Amniotic epithelial cell (primary cell): ENCODE measurements at regions not wholly inside any gene's neighbourhood (a gene's known extent, or its start where the extent isn't known, plus 50 kb on each side); places are given as distances from the start of the nearest gene placed in this dataset.
"Not testable (repeated sequence)": the region's sequence is repeated elsewhere in the genome, so short reads cannot be mapped to it uniquely, and the experiment has no call there.

Source experiments
- DNase-seq: peaks from one replicate; pipeline ENCODE4 v3.0.0-alpha.2; 2010; ENCODE audit warnings: low read depth

DNA sequence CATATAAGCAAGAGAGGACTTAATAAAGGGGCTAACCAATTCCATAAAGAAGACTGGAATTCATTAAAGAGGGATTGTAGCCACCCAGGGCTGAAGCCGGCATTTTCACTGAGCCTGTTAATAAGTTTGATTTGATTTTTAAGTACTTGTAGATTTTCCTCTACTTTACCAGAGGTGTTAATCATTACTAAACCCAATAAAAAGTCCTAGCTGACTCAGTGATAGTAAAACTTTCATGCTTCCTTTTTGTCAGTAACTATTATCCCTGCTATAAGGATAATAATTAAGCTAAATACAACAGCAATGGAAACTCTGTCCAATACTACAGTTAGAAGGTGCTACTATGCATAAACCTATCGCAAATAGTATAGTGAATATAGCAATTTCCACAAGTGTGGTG, 260.2 kb downstream of the CEMIP2 start:
- not testable (repeated sequence) for DNase-seq

DNA sequence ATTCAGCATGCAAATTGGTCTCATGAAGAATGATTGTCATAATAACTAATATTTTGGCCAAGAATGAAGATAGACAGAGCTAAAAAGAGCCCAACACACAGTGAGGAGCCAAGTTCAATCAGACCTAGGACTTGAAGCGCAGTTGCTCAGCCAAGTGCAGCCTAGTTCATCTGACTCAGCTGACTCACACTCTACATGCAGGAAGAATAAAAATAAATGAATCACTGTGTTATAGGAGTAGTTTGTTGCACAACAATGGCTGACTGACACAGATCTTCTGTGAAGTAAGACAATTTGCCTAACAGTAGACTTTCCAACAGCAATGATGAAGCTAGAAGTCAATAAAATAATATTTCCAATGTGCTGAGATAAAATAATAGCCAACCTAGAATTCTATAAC, 261.5 kb downstream of the CEMIP2 start:
- DNase-seq, result peak; percentile 80

DNA sequence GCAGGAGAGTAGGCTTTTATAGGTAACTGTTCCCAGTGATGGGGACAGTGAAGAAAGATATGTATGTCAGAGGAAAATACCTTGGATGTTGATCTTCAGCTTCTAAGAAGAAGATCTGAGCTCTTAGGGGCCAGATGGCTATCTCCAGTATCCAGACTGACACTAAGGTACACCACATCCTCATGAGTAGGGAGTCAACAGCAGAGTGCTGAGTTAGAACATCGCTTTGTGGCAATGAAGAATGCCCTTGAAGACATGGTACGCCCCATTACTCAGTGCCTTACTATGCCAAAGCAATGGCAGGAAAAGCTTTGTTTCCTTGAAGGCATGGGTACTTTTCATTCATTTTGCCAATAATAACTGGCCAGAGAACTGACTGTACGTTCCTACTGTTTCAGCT, 263.7 kb downstream of the CEMIP2 start:
- DNase-seq, result no peak

DNA sequence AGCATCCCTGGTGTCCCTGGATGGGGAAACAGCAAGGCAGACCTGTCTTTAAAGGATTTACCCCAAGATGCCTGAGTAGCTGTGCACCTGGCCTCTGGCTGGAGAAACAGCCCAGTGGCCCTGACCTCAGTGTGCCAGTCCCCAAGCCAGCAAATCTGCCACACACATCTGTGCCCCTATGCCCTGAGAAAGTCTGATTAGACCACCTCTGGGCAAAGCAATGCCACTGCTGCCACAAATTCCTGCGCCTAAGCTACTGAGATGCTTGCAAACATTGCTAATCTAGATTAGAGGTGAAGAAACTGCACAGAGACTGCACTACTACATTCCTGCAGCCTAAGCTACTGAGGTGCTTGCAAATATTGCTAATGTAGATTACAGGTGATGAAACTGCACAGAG, 269.6 kb downstream of the CEMIP2 start:
- no peak for DNase-seq

DNA sequence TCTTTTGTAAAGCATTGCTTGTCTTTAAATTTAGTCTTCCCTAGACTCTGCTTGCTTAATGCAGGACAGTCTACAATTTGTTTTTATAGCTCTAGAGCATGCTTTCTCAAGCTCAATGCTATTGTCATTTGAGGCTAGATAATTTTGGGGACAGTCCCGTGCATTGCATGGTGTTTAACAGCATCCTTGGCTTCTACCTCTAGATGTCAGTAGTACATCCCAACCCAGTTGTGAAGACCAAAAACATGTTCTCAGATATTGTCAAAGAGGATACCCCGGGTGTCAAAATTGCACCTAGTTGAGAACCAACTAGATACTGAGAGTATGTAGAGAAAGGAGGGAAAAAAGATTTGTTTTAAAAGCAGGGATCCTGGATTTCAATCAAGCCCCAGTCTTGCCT, 277.5 kb downstream of the CEMIP2 start:
- no peak for DNase-seq

DNA sequence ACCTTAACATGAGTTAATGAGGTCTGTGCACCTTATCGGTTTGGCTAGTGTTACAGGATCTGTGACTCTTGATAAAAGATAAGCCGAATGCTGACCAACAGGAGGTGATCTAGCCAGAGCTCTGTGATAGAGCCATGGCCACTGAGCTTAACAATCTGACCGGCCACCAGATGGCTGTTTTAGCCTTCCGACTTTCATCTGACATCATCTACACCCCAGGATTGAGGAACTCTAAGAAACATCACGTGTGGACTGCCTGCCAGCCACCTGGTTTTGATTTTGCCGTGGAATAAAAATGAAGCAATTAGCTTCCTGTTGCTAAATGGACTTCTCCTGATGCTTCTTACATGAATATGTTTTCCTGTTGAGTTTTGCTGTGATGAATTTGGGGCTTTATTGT, 281.3 kb downstream of the CEMIP2 start:
- peak; percentile 1 for DNase-seq

DNA sequence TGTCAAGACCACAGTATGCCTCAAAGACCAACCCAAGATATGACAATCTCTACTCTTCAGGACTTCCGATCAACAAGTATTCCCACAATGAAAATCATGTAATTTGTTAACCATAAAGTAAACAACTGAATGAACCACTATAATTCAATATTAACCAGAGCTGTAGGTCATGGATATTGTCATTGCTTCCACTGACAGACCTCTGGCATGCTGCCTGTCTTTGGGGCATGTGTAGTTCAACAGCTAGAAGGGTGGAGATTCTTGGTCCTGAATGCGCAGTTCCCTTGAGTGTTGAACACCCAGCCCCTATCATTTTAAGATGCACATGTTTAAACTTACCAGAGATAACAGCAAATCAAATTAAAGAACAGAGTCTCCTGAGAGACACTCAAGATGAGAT, 283.0 kb downstream of the CEMIP2 start:
- no peak for DNase-seq

DNA sequence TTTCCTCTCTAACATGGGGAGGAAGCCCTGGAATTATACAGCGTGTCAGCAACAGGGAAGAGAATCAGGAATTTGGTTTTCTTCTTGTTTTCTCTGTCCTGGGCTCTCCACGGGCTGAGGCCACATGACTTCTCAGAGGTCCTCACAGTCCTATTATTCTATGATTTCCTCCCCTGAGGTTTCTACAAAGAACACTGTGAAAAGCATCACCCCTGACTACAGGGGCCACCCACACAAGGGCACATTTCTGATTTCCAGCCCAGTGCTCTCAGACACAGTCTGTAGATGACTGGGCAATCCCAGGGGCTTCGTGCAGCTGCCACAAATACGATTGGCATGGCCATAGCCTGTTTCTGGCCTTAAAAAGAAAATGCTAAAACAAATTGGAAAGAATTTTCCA, 284.9 kb downstream of the CEMIP2 start:
- no peak for DNase-seq

DNA sequence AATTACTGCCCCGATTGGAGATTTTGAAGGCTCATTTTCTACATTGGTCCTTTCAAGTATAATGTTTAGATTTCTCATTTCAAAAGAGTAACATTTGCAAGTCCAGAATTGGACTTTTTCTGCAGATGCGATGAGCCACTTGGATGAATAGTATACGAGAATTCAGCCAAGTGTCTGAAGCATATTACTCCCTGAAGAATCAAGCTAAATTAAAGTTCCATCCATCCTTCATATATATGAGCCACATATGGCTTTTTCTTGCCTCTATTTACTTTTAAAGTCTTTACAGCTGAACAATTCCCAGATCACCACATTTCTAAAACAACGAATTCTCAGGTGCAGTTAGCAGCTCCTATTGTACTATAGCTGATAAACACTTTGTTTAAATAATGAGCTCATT, 288.7 kb downstream of the CEMIP2 start:
- DNase-seq, result no peak

DNA sequence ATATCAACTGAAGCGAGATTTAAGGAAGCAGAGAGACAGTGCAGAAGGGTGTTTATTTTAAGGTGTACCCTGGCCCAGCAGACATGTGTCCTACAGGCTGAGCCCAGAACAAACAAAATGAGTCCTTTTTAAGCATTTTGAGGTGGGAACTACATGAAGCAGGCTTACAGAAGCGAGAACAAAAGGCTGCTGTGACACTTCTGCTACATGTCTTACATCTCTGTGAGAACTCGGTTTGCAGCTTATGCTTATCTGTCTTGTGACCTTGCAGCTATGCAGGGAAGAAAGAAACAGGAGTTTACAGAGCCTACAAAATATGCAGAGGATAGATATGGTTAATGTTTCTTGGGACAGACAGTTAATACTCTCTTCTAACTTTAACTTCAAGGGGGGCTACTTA, 295.9 kb downstream of the CEMIP2 start:
- DNase-seq, result no peak

DNA sequence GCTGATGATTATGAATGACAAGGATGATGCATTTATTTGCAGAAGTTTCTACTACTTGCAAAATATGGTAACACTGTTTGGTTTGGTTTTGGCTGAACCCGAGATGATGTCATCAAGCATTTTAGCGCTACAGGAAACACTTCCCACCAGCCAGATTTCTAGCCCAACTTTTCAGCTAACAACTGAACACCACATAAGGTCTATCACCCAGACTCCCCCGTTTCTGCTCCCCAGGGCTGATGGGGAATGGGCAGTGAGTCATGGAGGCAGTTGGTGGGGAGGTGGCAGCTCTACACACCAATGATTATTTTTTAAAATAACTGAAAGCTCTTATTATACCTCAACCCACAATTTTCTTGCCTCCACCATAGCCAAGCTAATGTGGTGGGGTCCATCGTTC, 302.9 kb downstream of the CEMIP2 start:
- DNase-seq, result no peak

DNA sequence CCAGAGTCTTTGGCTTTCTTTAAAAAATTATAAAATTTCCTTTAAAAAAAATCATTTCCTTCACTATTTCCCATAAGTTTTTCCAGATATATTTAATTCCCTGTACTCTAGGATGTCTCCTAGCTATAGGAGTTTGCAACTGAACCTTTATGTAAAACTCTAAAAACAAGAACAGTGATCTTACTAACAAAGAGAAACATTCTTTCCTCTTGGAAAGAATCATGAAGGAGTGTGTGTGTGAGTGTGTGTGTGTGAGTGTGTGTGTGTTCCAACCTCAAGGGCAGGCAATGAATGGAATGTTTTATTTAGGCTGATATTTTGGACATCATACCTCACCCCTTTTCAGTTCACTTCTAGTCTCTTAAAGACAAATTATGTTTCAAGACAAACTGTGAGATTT, 309.2 kb downstream of the CEMIP2 start:
- no peak for DNase-seq

DNA sequence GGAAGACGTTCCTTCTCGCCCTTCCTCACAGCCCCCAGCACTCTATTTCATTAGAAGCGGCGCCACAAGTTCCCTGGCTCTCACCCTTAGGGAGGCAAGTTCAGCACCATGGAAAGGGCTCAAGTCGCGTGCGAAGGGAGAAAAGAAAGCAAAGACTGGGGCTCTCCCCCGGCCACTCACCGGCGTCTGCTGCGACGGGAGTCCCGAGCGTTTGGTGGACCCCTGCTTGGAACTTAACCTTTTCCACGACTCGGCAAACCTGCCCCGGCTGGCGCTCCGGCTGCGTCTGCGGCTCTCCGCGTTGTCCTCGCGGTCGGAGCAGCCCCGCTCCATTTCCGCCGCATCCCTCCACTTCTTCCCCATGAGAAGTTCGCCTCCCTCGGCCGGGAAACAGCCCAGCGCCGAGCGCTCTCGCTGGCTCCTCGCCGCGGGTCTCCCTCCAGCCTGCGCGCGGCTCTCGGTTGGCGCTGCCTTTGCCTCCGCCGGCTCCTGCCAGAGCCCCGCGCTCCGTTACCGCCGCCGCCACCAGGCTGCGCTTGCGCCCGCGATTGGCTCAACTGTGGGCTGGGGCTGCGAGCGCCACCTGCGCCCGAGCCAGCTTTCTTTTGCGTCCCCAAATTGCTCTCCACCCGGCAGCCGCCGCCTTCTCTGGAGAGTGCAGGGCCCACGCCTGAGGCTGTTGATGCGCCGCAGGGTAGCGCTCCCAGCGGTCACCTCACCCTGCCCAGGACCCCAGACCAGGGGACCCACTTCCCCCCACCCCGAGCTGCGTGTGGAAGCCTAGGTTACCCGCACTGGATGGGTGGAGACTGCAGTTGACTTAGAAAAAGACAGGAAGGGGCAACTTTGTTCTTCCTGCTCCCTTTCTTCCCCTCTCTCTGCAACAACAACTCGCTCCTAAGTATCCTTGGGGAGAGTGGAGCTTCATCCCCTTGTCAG, 321.6 kb downstream of the CEMIP2 start:
- peak; percentile 54 for DNase-seq

DNA sequence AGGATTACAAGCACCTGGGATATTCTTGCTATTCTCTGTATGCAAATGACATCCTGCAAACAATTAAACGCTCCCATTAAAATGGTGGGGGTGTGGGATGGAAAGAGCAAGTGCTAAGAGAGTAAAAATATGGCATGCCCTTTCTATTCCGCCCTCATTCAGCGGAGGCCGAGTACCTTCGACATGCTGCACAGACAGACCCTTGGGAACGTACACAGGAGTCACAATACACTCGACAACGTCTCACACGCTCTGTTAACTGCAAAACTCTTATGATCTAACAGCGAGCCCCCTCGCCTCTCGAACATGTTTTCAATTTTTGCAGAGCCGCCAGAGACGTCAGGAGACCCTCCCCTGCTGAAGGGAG, 322.2 kb downstream of the CEMIP2 start:
- no peak for DNase-seq

DNA sequence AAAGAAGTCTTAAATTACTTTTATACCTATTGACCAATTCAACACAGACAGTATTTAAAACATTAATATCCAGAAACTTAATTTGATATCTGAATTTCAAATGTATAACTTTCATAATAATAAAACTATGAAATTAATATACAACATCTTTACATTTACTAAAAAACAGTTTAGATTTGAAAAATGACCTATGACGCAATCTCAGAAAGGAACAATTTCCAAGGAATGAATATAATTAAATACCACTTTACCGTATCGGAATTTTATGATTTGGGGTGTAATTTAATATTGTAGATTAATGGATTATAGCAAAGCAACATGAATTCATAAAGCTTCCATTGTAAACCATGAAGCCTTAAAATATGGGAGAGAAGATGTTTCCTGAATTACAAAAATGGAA, 321.5 kb upstream of the TRPM3 start:
- no peak for DNase-seq

DNA sequence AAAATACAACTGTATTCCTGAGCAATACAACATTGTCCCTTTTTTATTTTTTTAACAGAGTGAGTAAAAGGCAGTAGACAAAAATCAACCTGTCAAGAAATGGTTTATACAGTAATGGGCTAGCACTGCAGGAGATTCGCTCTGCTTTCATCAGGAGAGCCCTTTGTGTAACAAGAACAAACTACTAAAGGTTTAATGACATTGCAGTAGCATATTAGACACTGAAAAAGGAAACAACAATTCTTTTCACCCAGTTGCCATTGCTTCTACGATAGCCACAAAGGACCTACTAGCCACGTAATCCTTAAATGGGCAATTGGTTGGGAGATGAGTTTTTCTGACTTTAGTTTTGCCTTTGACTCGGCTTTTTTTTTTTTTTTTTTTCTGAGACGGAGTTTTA, 319.8 kb upstream of the TRPM3 start:
- no peak for DNase-seq

DNA sequence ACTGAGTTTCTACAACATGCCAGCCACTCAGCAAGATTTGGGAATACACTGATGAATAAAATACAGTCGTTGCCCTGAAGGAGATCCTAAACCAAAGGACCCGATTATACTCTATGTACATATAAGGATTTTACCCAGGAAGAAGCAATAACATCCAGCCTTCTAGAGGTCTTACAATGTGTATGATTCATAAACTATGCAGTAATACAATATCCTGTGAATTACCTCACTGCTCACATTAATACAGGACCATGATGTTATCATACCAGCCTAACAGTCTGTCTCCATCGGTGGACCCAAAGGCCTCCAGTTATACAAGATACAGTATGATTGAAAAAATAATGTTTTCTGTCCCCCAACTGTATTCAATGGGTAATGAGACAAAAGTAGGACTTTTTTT, 310.5 kb upstream of the TRPM3 start:
- no peak for DNase-seq

DNA sequence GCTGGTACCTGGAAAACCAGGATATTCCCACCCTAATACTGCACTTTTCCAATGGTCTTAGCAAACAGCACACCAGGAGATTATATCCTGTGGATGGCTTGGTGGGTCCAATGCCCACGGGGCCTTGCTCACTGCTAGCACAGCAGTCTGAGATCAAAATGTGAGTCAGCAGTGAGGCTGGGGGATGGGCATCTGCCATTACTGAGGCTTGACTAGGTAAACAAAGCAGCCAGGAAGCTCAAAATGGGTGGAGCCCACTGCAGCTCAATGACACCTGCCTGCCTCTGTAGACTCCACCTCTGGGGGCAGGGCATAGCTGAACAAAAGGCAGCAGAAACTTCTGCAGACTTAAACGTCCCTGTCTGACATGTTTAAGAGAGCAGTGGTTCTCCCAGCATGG, 285.9 kb upstream of the TRPM3 start:
- DNase-seq, result not testable (repeated sequence)

DNA sequence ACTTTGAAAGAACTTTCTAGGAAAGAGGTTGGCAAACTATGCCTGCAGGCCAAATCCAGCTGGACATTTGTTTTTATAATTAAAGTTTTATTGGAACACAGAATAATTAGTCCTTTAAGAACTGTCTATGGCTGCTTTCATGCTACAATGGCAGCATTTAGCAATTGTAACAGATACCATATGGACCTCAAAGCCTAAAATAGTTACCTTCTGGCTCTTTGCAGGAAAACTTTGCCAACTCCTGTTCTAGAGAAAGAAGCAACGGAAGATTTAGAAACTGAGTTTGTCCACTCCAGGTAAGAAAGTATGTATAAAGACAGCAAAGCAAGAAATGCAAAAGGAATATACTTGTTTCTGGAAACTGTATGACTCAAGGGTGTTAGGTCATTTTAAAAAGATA, 281.7 kb upstream of the TRPM3 start:
- no peak for DNase-seq

DNA sequence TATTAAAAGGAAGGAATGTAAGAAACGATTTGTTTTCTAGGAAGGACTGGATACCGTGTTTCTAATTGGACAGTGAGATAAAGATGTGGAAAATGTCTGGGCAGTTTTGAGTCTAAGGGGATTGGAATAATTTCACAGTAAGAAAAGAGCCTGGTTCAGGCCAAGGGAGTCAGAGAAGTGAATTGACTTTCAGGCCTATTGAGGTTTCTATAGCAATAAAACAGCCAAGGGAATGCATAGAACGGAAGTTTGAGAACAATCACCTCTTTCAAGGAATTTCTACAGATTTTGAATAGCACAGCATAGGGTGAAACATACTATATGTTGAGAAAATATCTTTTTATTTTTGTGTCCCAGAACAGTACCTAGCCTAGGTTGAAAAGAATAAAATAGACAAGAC, 271.6 kb upstream of the TRPM3 start:
- no peak for DNase-seq

DNA sequence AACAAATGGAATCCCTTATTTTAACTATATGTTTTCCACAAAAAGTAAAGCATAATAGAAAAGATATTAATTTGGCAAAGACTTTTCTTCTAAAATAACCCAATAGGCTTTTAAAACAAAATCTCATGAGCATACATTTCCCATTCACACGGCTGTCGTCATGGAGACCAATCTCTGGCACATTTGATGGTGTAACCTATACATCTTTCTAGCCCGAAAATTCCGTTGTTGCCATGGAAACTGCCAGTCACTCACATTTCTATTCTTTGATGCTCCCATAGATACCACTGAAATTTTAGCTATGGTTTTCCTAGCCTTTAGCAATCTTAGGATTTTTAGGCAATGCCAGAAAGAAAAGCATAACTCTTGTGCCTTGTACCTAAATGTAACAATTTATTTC, 262.9 kb upstream of the TRPM3 start:
- no peak for DNase-seq

DNA sequence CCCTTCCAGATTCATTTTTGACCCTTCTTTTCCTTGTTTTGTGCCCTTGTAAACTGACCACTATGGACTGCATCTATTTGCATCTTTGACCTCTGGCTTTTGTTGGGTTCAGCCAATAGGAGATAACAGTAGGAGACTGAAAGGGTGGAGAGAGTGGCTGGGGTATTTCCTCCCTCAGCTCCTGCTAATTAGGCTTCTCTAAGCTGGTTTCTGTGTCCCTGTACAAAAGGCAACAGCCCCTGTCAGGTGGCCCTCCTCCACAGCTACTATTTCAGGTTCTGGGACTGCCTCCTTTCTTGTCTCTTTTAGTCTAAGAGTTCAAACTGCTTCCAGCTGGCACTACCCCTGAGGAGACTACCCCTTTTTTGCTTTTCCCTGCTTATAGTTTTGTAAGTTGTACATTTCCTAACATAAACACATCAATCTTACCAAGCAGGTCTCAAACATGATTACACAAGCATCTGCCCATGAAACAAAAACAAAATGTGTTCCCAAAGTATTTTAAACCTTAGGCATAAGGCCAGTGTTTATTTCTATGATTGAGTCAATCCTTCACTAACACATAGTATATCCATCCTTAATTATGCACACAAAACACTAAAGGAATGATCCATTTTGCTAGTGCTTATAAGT, 262.0 kb upstream of the TRPM3 start:
- no peak for DNase-seq

DNA sequence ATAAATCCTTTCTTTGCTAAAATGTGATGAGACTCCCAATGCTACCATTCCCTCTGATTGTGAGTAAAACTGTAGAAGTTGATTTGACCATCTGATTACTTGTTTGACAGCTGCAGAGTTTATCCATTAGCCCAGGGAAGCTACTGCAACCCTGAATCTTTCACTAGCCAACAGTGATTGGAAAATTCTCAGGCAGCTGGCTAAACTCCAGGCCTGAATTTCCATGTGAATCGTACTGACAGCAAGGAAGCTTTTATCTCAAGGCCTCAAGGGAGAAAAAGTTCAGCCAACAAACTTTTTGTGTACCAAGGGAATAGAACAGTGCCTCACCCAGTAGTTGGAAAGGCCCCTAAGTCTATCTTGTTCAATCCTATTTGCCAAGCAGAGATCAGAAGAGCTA, 246.7 kb upstream of the TRPM3 start:
- no peak for DNase-seq
